Middle frontal gyrus (tissue), 1 donor: ENCODE measurements at regions not wholly inside any gene's neighbourhood (a gene's known extent, or its start where the extent isn't known, plus 50 kb on each side); places are given as distances from the start of the nearest gene placed in this dataset.
"Not testable (repeated sequence)": the region's sequence is repeated elsewhere in the genome, so short reads cannot be mapped to it uniquely, and the experiment has no call there.

Experiments
- DNase-seq: peaks from one replicate; pipeline ENCODE4 v3.0.0-alpha.2; 2015; ENCODE audit warnings: low spot score; ENCODE audit errors: extremely low spot score

DNA sequence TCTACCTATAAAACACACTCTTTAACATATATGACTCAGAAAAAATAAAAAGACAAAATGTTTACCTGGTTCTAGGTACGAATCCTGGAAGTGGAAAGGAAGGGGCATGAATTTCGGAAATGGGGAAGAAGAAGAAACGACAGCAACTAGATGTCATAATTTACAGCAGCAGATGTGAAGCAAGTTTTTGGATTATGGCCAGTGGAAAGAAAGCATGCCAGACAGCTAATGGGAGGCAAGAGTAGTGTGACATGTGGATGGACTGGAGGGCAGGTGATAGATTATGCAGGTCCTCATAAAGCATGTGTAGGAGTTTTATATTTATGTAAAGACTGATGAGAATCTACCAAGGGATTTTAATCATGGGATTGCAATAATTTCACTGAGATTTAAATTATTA, 279.0 kb upstream of the TACR3 start:
- DNase-seq = no peak

DNA sequence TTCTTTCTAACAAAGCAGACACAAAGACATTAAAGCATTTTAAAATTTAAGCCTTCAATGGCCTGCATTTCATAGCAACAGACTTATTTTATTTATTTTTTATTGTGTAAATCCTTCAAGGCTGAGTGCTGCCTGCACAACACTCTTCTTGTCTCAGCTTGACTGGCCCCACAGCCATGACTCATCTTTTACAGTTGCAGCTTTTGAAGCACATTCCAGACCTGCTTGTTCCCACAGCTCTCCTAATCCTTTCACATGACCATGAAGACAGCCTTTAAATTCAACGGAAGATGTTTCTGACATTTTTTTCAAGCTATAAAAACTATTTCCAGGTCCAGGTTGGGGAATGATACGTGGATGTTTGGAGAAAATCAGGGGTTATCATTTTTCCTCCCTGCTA, 276.9 kb upstream of the TACR3 start:
- DNase-seq = no peak

DNA sequence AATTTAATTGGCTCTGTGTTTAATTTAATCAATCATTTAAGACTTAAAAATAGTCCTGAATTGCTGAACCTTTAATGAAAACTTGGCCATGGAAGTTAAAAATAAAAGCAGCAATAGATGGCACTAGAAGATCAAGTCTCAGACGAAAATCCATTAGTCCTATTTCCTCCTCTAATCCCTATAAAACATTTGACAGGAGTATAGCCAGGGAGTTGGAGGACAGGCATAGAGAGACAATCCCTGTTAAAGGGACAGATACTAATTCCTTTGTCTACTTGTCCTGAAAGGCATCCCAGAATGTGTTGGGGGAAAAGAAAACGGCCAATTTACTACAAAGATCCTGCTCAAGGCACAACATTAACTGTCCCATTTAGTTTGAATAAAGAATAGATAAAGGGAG, 276.3 kb upstream of the TACR3 start:
- no peak for DNase-seq

DNA sequence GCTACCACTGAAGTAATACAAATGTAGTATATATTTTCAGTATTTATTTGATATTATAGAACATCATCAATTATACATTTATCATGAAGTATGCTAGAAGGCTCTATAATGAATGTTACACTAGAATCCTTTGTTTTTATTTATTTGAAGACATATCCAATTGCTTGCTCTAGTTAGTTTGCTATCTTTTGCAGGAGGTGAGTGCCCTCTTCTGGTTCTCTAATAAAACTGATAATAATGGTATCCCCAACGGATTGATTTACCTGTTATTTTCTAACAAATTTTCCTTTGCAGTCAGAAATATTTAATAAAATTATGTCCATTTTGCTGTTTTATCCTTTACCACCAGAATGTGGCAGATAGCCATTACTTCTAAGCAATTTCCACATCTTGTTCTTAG, 274.3 kb upstream of the TACR3 start:
- DNase-seq = no peak

DNA sequence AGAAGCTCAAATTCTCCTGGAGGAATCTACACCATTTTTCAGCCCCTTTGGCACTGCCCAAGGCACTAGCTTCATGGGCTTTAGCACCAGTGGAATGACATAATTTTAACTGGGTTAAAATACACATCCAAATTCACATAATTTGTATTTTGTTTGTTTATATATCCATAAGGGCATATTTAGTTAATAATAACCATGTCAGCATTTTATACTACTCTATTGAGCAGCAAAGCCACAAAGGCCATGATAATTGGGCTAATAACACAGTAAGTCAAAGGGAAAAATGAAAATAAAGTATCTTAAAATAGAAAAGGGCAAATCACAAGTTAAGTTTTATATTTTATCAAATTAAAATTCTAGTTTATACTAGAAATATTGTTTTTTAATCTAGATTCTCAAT, 262.7 kb upstream of the TACR3 start:
- DNase-seq = no peak

DNA sequence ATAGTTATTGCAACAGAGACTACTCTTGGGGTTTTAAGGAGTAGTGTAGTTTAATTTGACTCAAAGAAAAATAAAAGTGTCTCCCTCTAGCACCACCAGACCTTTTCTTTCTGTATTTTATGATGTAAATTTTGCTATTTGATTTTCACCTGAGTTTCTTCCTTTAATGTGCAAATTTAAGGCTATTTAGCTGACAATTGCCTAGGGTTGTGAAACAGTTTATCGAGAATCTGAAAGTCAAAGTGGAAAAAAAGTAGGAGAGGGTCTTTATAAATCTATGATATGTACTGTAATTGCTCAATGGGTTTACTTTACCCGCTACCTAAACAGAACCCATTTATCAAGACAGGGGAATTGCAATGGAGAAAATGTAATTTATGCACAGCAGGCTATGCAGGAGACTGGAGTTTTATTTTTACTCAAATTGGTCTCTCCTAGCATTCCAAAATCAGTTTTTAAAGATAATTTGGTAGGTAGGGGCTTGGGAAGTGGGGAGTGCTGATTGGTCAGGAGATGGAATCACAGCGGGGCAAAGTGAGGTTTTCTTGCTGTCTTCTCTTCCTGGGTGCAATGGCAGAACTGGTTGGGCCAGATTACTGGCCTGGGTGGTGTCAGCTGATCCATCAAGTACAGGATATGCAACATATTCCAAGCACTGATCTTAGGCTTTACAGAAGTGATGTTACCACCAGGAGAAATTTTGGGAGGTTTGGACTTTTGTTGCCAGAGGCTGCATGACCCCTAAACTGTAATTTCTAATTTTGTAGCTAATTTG, 228.6 kb upstream of the TACR3 start:
- no peak for DNase-seq

DNA sequence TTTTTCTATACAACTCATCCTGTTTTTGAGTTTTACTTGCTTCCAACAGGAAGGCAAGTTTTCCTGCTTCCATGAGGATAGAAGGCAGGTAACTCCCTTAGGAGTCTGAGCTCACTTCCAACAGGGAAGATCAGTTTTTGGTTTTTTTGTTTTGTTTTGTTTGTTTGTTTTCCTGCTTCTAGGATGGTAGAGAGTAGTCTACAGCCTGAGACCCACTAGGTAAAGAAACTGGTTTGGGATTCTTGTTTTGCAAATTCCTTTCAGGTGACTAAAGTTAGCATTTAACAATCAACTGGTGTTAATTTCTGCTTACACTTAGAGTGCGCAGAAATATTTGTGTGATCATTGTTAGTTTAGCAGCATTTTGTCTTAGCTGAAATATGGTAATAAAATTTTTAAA, 227.8 kb upstream of the TACR3 start:
- no peak for DNase-seq

DNA sequence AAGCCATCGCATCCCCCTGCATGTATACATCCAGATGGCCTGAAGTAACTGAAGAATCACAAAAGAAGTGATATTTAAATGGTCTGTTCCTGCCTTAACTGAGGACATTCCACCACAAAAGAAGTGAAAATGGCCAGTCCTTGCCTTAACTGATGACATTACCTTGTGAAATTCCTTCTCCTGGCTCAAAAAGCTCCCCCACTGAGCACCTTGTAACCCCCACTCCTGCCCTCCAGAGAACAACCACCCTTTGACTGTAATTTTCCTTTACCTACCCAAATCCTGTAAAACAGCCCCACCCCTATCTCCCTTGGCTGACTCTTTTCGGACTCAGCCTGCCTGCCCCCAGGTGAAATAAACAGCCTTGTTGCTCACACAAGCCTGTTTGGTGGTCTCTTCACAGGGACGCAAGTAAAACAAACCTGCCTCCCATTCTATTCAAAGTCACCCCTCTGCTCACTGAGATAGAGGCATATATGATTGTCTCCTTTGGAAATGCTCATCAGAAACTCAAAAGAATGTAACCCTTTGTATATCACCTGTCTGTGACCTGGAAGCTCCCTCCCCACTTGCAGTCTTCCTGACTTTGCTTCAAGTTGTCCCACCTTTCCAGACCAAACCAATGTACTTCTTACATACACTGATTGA, 227.0 kb upstream of the TACR3 start:
- DNase-seq = not testable (repeated sequence)

DNA sequence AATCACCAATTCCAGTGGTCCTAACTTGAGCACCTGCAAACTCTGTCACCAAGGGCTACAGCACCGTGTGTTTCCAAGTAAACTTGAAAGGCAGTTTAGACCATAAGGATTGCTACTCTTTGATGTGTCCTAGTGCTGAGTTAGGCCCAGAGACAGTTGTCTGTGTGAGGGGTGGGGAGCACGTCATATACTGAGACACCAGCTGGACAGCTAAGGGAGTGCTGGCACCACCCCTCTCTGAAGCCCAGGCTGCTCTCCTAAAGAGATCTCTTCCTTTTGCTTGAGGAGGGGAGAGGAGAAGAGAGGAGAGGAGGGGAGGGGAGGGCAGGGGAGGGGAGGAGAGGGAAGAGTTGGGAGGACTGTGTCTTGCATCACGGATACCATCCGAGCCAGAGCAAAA, 218.7 kb upstream of the TACR3 start:
- DNase-seq = no peak

DNA sequence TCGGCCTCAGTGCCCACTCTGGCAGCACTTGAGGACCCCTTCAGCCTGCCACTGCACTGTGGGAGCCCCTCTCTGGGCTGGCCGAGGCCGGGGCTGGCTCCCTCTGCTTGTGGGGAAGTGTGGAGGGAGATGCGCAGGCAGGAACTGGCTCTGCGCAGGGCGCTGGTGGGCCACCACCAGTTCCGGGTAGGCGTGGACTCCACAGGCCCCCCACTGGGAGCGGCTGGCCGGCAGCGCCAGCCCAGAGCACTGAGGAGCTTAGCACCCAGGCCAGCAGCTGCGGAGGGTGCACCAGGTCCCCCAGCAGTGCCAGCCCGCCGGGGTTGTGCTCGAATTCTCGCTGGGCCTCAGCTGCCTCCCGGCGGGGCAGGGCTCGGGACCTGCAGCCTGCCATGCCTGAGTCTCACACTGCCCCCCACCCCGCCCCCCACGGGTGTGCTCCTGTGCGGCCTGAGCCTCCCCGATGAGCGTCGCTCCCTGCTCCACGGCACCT, 216.9 kb upstream of the TACR3 start:
- no peak for DNase-seq

DNA sequence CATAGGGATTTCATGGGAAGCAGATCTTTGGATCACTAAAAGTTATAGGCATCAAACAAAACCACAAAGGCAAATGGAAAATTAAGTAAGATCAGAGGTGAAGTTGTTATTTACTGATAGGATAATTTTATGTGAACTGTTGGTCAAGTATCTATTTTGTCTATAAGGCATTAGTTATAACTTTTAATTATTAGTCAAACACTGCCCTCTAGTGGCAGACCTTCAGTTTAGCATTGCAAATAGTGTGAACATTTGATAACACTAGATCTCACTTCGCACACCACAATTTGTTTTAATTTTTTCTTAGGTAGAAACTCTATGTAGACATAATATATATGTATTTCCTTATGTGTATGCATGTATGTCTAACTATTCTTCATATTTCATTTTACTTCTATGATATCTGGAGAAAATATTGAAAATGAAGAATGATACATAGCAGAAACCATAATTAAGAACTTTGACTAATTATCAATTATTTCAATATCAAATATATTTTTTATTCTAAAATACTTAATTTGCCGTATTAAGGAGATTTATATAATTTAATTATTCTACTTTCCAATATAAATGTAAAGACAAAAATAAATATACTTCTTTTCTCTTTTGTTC, 214.5 kb upstream of the TACR3 start:
- peak; percentile 22 for DNase-seq

DNA sequence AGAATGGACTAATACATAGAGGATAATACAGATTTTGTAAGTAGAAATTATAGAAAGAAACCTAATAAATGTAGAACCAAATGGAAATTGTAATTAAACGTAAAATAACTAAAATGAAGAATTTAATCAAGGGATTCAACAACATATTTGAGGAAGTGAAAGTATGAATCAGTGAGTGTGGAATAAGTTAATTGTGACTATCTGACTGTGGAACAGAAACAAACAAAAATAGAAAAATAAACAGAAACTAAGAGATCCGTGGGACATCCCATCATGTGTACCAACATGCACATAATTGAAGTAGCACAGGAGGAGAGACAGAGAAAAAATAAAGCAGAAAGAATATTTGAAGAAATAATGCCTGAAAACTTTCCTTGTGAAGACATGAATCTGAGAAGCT, 208.6 kb upstream of the TACR3 start:
- DNase-seq = no peak

DNA sequence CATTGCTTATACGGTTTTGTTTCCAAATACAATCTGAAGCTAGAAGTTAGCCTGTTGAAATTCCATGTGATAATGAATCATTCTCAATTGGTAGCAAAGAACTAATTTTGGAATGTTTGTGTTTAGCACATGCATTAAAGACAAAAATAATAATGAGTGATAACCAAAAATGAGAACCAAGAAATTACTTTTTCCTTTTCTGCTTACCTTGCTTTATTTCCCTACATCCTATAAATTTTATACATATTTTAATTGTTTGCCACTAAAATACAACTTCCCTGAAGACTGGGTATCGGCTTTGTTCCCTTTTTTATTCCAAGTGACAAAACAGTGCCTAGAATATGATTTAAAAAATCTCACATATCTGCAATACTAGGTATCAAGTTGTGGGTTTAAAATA, 203.8 kb upstream of the TACR3 start:
- DNase-seq = no peak

DNA sequence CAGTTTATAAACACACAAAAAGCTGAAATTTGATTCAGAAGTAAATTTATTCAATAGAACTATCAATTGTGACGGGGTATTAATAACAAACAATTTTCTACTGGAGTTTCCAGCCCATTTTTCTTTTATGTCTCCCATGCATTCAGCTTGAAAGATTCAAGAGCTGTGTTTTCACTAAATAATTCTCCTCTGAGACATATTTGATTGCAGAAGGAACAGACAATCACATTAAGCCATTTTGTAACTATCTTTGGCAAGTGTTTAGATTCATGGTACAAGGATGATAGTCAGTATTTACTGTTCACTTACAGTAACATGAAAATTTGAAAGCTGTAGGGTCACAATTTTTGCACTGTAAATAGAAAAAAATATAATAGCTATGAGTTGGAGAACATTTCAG, 198.4 kb upstream of the TACR3 start:
- DNase-seq = no peak

DNA sequence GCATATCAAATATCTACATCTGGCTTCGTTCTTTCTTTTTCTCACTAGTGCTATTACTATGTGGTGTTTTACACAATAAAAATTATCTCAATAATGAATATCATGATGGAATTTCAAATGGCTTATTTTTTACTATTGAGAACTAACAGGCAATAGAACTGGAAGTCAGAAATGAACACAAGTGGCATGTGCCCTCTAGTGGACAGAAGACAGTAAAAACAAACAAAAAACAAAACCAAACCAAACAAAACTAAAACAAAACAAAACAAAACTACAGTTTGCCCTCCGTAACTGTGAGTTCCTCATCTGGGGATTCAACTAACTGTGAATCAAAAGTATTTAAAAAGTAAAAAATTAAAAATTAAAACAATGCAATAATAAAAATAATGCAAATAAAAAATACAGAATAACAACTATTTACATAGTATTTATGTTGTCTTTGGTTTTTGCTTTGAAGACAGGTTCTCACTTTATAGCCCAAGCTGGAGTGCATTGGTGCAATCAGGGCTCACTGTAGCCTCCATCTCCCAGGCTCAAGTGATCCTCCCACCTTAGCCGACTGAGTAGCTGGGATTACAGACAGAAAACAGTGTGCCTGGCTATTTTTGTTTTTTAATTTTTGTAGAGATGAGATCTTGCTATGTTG, 195.6 kb upstream of the TACR3 start:
- no peak for DNase-seq

DNA sequence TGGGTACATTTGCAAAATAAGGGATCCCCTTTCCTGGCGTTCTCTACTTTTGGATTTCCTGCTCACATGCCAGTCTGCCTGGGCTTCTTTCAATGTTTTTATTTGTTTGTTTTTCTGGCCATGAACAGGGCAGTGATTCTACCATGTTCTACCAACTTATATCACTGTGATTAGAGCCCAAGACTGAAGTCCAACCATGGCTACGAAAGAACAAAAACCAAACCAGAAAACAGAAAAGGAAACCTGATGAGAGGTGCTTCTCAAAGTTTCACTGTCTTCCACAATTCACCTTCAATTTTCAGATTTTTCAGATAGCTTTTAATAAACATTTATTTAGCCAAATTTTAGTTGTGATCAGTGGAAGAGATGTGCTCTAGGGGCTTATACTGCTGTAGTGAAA, 187.6 kb upstream of the TACR3 start:
- DNase-seq = no peak

DNA sequence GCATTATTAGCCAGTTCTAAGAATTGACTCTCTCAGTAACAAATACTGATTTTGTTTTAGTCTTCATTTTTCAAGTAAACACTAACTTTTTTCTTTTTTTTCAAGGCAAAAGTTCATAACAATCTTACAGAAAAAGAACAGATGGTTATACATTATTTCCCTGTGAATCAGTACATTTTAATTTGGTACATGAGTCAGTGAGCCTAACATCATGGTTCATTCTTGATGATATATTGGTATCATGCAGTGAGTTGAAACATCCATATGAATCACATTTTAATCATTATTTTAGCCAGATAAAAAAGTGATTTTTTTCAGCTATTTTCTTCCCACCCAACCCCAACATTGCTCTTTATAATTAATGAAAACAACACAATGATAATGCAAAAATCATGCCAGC, 184.3 kb upstream of the TACR3 start:
- DNase-seq = peak; percentile 15

DNA sequence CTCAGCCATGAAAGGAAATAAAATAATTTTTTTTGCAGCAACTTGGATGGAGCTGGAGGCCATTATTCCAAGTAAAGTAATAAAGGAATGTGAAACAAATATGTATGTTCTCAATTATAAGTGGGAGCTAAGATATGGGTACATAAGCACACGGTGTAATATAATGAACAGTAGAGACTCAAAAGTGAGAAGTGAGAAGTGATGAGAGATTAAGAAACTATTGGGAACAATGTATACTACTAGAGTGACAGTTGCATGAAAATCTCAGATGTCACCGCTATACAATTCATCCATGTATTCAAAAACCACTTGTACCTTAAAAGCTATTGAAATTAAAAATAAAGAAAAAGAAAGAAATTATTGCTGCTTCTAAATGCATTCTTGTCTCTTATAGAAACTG, 182.9 kb upstream of the TACR3 start:
- no peak for DNase-seq

DNA sequence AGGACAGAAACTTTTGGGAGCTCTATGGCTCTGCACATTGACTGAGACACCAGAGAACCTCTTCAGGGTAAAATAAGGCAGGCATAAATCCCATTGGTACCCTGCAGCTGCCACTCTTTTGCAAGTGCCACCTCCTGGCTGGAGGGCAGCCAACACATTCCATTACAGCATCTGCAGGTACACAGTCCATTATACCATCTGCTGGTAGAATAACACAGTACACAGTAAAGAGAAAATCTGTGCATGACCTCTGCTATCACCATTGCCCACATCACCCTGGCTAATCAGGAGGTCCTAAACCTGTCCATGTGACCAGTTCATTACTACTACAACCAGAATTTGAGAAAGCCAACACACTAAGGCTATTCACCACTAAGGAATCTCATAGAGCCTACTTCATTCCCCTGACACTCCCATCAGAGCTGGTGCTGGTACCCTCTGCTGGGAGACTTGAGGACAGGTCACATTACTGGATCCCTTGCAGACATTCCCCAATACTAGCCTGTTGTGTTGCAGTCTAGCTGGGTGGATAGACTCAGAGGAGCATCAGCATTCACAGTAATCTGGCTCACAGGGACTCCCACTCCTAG, 176.2 kb upstream of the TACR3 start:
- DNase-seq = no peak

DNA sequence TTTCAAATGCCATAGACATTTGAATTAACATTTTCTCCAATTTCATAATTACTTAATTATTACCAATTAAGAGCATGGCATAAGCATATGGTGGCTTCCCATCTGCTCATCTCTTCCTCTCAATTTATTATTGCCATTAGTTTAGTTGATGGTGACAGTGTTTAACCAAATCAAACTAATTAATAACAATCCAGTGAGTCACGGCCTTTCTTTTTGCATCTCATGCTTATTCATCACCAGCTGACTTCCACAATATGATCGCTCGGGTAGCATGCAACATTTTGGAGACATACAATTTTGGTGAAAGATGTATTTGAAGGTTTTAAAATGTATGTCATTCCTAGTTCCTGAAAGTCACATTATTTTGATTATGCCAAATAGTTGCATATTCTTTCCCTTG, 172.8 kb upstream of the TACR3 start:
- DNase-seq = no peak

DNA sequence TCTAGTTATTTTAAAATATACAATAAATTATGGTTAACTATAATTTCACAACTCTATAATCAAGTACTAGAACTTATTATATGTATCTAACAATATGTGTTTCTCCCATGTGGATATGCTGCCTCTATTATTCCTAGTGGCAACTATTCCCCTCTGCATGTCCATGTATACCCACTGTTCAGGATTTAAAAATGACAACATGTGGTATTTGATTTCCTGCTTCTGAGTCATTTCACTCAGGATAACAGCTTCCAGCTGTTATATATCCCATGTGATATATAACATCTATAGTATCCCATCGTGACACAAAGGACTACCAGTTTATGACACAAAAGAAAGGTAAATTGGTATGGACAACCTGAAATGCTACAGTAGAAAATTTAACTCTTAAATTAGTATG, 167.4 kb upstream of the TACR3 start:
- no peak for DNase-seq

DNA sequence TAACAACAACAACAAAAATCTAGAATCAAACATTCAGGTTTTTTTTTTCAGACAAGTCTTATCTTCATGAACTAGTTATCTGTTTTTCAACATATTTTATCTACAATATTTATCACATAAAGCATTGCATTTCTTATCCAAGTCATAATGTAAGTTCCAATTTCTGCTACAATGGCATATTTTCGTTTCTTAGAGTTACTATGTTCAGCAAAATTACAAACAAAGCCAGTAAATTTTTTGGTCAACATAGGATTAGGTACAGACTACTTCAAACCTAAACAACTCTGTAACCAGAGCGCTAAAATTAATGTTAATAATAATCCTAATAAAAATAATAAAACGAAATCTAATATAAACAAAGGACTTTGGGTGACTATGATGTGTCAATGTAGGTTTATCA, 165.4 kb upstream of the TACR3 start:
- no peak for DNase-seq
